ENCODE measurements at regions not wholly inside any gene's neighbourhood (a gene's known extent, or its start where the extent isn't known, plus 50 kb on each side); places are given as distances from the start of the nearest gene placed in this dataset.

DNA sequence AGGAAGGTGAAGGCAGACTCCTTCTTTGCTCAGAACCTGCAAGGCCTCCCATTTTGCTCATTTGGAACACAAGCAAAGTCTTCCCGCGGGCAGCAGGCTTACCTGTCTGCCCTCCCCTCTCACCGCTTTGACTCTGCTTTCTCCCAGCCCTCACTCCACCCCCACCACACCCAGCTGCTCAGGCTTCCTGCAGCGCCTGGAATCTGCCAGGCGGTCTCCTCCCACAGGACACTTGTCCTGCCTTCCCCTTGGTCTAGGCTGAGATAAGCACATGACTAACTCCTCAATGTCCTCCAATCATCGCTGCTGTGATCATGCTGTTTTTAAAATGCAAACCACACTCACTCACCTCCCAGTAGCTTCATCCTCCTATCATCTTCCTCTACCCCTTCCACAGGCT, 430.0 kb downstream of the ZNF516 start (continued):
- TF ChIP-seq, protein P1, sequence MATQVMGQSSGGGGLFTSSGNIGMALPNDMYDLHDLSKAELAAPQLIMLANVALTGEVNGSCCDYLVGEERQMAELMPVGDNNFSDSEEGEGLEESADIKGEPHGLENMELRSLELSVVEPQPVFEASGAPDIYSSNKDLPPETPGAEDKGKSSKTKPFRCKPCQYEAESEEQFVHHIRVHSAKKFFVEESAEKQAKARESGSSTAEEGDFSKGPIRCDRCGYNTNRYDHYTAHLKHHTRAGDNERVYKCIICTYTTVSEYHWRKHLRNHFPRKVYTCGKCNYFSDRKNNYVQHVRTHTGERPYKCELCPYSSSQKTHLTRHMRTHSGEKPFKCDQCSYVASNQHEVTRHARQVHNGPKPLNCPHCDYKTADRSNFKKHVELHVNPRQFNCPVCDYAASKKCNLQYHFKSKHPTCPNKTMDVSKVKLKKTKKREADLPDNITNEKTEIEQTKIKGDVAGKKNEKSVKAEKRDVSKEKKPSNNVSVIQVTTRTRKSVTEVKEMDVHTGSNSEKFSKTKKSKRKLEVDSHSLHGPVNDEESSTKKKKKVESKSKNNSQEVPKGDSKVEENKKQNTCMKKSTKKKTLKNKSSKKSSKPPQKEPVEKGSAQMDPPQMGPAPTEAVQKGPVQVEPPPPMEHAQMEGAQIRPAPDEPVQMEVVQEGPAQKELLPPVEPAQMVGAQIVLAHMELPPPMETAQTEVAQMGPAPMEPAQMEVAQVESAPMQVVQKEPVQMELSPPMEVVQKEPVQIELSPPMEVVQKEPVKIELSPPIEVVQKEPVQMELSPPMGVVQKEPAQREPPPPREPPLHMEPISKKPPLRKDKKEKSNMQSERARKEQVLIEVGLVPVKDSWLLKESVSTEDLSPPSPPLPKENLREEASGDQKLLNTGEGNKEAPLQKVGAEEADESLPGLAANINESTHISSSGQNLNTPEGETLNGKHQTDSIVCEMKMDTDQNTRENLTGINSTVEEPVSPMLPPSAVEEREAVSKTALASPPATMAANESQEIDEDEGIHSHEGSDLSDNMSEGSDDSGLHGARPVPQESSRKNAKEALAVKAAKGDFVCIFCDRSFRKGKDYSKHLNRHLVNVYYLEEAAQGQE (IDR thresholded peaks at IDR 0.05; ENCODE audit: unreplicated experiment): no peak
- TF ChIP-seq EZH2phosphoT487 (IDR thresholded peaks at IDR 0.05; ENCODE audit: unreplicated experiment): no peak
- TF ChIP-seq CREB1 (CRISPR knock-in tag; IDR thresholded peaks at IDR 0.05; ENCODE audit: low read depth): peak; percentile 37

DNA sequence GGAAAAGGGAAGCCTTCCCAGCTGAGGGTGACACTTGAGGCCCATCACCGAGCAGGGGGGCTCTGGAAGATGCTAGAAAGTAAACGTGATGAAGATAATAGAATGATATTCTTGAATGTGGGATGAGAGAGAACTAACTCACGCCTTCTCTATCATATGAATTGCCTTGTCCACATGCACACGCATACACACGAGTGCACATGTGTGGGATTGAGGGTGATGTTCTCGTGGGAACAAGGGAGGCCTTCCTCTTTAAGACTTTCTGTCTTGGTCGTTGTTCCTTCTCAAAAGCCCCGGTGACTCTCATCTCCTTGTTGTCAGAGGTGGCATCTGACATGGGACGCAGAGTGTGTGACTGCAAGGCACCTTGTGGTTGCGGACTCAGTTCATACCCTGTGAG, 436.9 kb downstream of the ZNF516 start:
- H3K27me3 Mint-ChIP-seq (ENCODE audit: insufficient read depth, low read depth, poor library complexity): peaks cover 2% of the 10 kb centered on the region
- no peaks in the 10 kb centered on the region for H3K4me1 Mint-ChIP-seq
- no peaks in the 10 kb centered on the region for H3K79me2 ChIP-seq (replicated peaks; ENCODE audit: insufficient read depth)
- no peak overlapping the region for H3K4me3 Mint-ChIP-seq
- no peaks in the 10 kb centered on the region for H3F3A ChIP-seq (replicated peaks; ENCODE audit: low read depth)
- no peak overlapping the region for H2AFZ ChIP-seq
- H3K36me3 Mint-ChIP-seq (ENCODE audit: low read depth): no peaks in the 10 kb centered on the region
- H3K4me3 ChIP-seq: no peak overlapping the region
- no peak for ATAC-seq
- no peaks in the 10 kb centered on the region for H3K9me3 Mint-ChIP-seq
- DNase-seq (ENCODE audit: low spot score): no peak
- H3K27ac ChIP-seq (ENCODE audit: low read depth): no peak overlapping the region
- no peaks in the 10 kb centered on the region for H4K20me1 ChIP-seq (replicated peaks; ENCODE audit: insufficient read depth)
- H3K36me3 ChIP-seq (ENCODE audit: insufficient read depth): no peaks in the 10 kb centered on the region
- H3K9me2 ChIP-seq (ENCODE audit: insufficient read depth): peaks cover 4% of the 10 kb centered on the region; the same call in 1 of the 2 replicates
- H3K4me1 ChIP-seq (ENCODE audit: insufficient read depth): no peaks in the 10 kb centered on the region
- TF ChIP-seq, protein P2, sequence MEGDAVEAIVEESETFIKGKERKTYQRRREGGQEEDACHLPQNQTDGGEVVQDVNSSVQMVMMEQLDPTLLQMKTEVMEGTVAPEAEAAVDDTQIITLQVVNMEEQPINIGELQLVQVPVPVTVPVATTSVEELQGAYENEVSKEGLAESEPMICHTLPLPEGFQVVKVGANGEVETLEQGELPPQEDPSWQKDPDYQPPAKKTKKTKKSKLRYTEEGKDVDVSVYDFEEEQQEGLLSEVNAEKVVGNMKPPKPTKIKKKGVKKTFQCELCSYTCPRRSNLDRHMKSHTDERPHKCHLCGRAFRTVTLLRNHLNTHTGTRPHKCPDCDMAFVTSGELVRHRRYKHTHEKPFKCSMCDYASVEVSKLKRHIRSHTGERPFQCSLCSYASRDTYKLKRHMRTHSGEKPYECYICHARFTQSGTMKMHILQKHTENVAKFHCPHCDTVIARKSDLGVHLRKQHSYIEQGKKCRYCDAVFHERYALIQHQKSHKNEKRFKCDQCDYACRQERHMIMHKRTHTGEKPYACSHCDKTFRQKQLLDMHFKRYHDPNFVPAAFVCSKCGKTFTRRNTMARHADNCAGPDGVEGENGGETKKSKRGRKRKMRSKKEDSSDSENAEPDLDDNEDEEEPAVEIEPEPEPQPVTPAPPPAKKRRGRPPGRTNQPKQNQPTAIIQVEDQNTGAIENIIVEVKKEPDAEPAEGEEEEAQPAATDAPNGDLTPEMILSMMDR (conservative IDR thresholded peaks at IDR 0.05; ENCODE audit: low read depth in 2 of 2): no peak
- TF ChIP-seq EZH2phosphoT487 (IDR thresholded peaks at IDR 0.05; ENCODE audit: unreplicated experiment) (no peak), POLR2AphosphoS5 (IDR thresholded peaks at IDR 0.05; ENCODE audit: low read depth) (no peak), JUNB (IDR thresholded peaks at IDR 0.05; ENCODE audit: unreplicated experiment) (no peak), STAT1 (IDR thresholded peaks at IDR 0.05; ENCODE audit: unreplicated experiment) (no peak), ZNF331 (CRISPR knock-in tag; IDR thresholded peaks at IDR 0.05; ENCODE audit: low read depth) (no peak)
- H3K4me2 ChIP-seq: no peak overlapping the region
- no peaks in the 10 kb centered on the region for H3K27me3 ChIP-seq (ENCODE audit: insufficient read depth)
- H3K27ac Mint-ChIP-seq: no peak overlapping the region

DNA sequence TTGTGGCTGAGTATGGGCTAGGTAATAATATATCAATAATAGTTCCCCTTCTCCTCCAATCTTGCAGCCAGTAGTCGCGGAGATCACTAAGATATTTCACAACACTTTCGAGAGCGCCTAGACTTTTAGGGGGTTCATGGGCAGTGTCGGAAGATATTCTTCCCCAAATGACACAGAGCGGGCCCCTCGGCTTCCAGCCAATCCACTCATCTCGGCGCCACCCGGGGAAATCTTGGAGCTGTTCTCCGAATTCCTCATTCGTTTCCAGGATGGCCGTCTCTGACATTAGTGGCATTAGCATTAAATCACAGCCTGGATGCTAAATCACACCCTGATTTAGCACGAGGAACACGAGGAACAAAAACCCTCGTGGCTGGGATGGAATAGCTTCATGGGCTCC, 437.7 kb downstream of the ZNF516 start:
- Histone ChIP-seq H3K79me2 (replicated peaks; ENCODE audit: insufficient read depth) (no peaks in the 10 kb centered on the region), H3K36me3 (ENCODE audit: insufficient read depth) (no peaks in the 10 kb centered on the region), H3F3A (replicated peaks; ENCODE audit: low read depth) (no peaks in the 10 kb centered on the region), H3K4me1 (ENCODE audit: insufficient read depth) (0 out of 2 replicates have a peak, but pooled peaks cover 4% of the 10 kb centered on the region), H3K4me3 (no peak overlapping the region), H3K27me3 (ENCODE audit: insufficient read depth) (no peaks in the 10 kb centered on the region), H4K20me1 (replicated peaks; ENCODE audit: insufficient read depth) (no peaks in the 10 kb centered on the region), H3K9me2 (ENCODE audit: insufficient read depth) (peaks cover 2% of the 10 kb centered on the region; the same call in 1 of the 2 replicates), H2AFZ (0 out of 2 replicates have a peak overlapping the region, but pooled peaks have one; percentile 23), H3K4me2 (no peak overlapping the region), H3K27ac (ENCODE audit: low read depth) (no peak overlapping the region)
- ATAC-seq: no peak
- Mint-ChIP-seq H3K27me3 (ENCODE audit: insufficient read depth, low read depth, poor library complexity) (peaks cover 2% of the 10 kb centered on the region), H3K36me3 (ENCODE audit: low read depth) (no peaks in the 10 kb centered on the region), H3K9me3 (no peaks in the 10 kb centered on the region), H3K4me1 (peaks cover 1% of the 10 kb centered on the region; the same call in 2 of the 3 replicates), H3K4me3 (no peak overlapping the region), H3K27ac (no peak overlapping the region)
- DNase-seq (ENCODE audit: low spot score): no peak
- no peak for TF ChIP-seq JUNB (IDR thresholded peaks at IDR 0.05; ENCODE audit: unreplicated experiment)
- TF ChIP-seq ZNF114 (CRISPR knock-in tag; IDR thresholded peaks at IDR 0.05): no peak
- TF ChIP-seq NANOG (IDR thresholded peaks at IDR 0.05; ENCODE audit: borderline replicate concordance): no peak
- no peak for TF ChIP-seq ZNF331 (CRISPR knock-in tag; IDR thresholded peaks at IDR 0.05; ENCODE audit: low read depth)
- TF ChIP-seq, protein P3, sequence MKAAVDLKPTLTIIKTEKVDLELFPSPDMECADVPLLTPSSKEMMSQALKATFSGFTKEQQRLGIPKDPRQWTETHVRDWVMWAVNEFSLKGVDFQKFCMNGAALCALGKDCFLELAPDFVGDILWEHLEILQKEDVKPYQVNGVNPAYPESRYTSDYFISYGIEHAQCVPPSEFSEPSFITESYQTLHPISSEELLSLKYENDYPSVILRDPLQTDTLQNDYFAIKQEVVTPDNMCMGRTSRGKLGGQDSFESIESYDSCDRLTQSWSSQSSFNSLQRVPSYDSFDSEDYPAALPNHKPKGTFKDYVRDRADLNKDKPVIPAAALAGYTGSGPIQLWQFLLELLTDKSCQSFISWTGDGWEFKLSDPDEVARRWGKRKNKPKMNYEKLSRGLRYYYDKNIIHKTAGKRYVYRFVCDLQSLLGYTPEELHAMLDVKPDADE (IDR thresholded peaks at IDR 0.05): no peak
- TF ChIP-seq, protein P2 (conservative IDR thresholded peaks at IDR 0.05; ENCODE audit: low read depth in 2 of 2): no peak
- TF ChIP-seq CREB1 (CRISPR knock-in tag; IDR thresholded peaks at IDR 0.05; ENCODE audit: low read depth): no peak

Measured in GM23338 (cell line).